ENCODE measurements at regions not wholly inside any gene's neighbourhood (a gene's known extent, or its start where the extent isn't known, plus 50 kb on each side); places are given as distances from the start of the nearest gene placed in this dataset.
"Not testable (repeated sequence)": the region's sequence is repeated elsewhere in the genome, so short reads cannot be mapped to it uniquely, and the experiment has no call there.

DNA sequence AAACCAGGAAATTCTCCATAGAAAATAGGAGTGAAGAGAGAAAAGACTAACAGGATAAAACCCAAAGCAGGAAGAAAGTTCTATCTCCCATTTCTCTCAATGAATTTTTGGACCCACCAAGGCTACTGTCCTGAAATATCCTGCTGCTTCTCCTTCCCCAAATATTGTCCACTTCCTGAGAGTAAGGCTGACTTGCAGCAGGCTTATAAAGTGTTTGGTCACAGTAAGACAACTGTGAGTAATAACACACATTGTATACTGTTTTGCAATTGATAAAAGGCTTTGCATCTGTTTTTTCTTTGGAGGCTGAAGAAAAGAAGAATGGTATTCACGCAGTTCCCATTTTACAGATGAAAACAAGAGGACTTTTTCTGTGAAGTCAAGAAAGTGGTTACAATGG is 52.8 kb downstream of the FOXD4L6 start:
- not testable (repeated sequence) for DNase-seq (ENCODE audit: low read depth in 2 of 2)

DNA sequence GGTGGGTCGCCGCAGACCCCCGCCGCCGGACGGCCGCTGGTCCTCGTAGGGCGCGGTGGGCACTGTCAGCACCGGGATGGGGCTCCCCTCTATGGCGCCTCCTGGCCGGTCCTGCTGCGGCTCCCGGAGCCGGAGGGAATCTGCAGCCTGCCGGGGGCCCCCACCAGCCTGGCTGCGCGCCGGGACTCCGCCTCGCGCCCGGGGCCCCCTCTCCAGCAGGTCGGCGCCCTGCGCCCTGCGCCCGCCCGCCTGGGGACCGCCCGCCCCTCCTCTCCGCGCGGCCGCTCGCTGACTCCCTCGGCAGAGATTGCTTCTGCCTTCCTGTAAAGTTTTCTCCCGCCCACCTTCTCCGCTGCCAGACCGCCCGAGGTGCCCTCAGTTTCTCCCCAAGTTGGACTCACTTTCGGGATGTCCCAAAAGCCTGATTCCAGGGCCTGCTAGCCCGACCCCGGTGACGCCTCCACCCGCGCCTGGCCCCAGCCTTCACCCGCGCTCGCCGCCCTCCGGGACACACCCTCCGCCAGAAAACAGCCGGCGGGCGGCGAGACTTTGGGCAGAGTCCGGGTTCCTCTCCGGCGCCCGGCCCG is 54.0 kb downstream of the FOXD4L6 start:
- not testable (repeated sequence) for DNase-seq (ENCODE audit: low read depth in 2 of 2)

DNA sequence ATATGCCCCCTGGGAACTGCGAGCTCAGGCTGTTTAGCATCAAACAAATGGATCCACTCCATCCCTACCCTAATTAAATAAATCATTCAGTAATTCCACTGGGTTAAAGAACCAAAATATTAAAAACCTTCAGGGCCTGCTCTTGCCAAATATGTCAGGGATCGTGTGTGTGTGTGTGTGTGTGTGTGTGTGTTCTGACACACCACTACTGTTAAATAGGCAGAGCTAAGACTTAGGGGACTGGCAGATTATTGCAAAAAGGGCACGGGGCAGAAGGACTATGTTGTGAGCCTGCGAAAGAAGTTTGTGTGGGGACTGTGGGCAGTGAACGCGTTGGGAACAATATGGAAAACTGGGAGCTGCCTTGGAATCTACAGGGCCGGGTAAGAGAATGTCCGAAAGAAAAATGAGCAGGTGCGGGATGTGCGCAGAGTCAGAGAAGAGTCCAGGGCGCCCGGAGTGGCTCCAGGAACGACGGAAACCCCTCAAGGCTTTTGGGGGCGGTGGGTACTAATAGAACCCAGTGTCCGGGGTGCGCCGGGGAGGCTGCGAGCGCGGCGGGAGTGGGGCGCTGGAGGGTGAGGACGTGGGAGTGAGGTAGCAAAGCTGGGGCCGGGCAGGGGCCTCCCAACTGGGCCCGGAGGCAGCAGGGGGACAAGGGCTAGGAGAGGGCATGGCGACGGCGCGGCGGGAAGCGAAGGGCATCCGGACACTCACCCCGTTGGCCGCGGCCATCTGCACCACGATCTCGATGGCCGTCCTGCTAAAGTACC is 54.8 kb downstream of the FOXD4L6 start:
- not testable (repeated sequence) for DNase-seq (ENCODE audit: low read depth in 2 of 2)

DNA sequence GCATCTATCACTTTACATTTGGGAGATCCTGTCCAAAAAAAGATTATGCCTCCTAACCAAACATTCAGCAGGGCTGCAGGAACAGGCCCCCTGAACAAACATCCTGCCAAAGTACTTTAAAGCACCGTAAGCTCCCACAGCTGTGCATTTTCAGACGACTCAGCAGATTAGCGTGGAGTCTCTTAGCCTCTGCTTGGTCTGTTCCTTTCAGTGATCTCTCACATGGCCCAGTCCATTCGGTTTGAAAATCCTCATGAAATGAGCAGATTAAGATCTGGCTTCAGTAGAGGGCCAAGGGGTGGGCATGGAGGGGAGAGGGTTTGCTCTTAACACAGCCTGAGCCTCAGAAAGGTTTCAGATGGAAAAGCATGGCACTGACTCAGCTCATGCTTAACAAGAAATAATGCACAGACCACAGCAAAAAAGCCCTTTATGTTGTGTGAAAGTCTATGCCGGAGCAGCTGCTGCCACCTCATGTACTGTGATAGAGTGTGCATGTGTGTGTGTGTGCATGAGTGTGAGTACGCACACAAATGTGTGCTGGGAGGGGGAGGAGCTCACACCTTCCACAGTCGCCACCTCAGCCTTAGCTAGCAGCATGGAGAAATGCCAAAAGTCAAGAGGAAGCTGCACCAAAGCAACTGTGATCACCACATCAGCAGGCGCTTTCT is 64.2 kb downstream of the FOXD4L6 start:
- DNase-seq (ENCODE audit: low read depth in 2 of 2) = not testable (repeated sequence)

DNA sequence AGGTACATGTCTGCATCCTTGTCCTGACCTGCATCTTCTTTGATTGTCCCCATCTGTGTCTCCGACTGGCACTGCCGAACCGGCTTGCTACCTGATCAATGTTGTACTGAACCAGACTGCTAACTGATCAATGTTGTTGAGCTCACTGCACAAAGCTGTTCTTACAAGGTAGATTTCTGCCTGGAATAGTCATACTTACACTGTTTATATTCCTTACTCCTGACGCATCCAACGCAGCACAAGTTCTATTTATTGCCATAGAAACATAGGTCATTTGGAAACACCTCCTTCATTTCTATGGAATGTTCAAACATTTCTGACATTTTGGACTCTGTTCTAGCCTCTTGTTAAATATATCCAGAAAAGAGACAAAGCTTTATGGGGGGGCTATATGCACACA is 65.2 kb downstream of the FOXD4L6 start:
- not testable (repeated sequence) for DNase-seq (ENCODE audit: low read depth in 2 of 2)

DNA sequence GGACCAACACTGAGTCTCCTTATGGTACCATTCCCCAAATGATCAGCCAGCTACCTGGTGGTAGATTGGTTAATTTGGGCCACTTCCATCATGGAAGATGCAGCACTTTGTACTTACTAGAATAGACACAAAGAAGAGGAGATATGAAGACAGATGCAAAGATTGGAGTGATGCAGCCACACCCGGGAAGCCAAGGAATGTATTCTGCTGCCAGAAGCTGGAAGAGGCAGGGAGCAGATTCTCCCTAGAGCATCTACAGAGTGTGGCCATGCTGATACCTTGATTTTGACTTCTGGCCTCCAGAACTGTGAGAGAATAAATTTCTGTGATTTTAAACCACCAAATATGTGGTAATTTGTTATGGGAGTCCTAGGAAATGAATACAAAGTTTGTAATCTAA is 68.9 kb downstream of the FOXD4L6 start:
- not testable (repeated sequence) for DNase-seq (ENCODE audit: low read depth in 2 of 2)

DNA sequence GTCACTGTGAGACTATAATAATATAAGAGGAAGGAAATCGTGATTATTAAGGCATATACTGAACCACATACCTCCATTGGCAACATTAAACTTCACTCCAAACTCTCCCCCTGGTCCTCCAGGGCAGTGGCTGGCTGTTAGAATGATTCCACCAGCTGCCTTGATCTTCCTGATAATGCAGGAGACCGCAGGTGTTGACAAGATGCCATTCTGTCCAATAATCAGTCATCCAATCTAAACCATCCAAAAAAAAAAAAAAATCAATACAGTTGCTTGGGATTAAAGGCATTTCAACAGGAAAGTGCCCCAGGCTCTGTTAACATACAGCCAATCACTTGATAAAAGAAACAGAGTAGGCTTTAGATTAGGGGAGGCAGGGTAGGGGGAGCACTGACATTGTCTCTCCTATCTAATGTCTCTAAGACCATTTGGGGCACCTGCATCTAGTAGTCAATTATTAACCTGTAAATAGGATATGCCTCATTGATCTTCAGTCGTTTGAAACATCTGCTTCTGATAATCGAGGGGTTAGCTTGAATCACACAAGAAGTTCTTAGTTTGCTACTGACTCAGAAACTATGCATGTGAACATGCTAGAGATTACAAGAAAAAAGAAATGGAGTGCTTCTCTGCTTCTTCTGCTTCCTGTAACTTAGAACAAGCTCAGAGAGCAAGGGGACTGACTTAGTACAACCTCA is 74.7 kb downstream of the FOXD4L6 start:
- DNase-seq (ENCODE audit: low read depth in 2 of 2) = not testable (repeated sequence)

DNA sequence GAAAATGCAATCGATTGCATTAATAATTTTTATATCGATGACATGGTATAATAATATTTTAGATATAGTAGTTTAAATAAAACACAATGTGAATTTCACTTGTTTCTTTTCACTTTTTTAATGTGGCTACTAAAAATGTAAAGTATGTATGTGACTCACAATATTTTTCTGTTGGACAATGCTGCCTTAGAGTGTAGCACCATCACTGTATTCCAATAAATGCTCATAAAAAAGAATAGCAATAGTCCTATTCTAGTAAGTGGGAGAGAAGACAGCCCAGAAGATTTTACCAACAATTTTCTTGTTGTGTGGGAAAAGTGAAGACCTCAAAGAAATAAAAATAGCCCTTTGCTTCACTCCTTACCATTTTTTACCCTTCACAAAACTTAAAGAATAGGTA is 79.8 kb downstream of the FOXD4L6 start:
- not testable (repeated sequence) for DNase-seq (ENCODE audit: low read depth in 2 of 2)

DNA sequence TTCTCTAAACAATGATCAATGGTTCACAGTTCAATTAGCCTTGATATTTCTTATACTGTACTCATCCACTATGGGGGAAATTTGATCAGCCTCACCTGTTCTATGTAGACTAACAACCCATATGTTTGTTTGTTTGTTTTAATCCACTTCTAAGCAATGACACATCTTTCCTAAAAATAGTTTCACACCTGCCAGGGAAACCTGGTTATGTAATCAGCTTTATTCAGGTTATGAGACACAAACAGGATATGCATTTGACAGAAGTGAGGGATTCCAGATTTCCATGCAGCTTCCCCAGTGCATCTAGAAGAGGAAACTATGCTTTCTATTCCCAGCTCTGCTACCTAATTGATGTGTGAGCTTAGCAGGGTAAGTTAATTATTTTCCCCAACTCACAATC is 80.7 kb downstream of the FOXD4L6 start:
- not testable (repeated sequence) for DNase-seq (ENCODE audit: low read depth in 2 of 2)

DNA sequence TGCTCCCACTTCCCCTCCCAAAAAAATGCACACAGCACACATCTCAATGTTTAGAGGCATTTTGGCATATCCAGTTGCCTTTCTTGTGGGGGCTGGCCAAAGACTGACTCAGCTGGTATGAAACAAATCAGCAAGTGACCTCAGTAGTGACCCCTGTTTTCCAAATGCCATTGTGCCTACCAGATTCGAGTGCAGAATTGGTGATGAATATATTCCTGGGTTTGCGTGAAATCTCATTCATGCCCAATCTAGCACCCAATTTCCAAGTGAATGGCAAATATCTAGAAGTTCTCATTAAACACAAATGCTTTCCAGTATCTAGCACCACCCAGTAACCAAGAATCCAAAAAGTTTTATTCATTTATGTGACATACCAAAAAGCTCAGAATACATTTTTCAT is 83.6 kb downstream of the FOXD4L6 start:
- not testable (repeated sequence) for DNase-seq (ENCODE audit: low read depth in 2 of 2)

DNA sequence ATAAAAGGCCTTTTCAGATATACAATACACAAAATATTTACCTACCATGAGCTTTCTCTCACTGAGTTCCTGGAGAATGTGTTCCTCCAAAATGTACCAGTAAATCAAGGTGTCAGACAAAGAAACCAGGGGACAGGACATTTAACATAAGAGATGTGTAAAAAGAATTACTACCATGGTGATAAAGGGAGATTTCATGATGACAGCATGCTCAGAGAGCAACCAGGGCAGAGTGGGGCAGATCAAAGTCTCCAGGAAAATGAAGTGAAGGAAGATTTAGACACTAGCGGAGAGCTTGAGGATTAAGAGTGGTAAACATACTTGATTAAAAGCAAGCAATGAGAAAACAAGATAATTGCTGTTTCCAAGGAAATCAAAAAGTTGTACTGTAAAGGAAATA is 85.0 kb downstream of the FOXD4L6 start:
- DNase-seq (ENCODE audit: low read depth in 2 of 2) = not testable (repeated sequence)

DNA sequence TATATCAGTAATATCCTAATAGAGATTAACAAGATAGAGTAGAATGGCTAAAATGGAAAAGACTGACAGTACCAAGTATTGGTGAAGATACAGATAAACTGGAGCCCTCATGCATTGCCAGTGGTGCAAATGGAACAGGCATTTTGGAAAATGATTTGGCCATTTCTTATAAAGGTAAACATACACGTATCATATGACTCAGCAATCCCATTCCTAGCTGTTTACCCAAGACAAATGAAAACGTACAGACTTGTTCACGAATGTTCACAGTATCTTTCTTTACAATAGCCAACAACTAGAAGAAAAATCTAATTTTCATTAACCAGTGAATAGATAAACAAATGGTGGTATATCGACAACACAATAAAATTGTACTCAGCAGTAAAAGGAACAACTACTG is 86.4 kb downstream of the FOXD4L6 start:
- DNase-seq (ENCODE audit: low read depth in 2 of 2) = not testable (repeated sequence)

DNA sequence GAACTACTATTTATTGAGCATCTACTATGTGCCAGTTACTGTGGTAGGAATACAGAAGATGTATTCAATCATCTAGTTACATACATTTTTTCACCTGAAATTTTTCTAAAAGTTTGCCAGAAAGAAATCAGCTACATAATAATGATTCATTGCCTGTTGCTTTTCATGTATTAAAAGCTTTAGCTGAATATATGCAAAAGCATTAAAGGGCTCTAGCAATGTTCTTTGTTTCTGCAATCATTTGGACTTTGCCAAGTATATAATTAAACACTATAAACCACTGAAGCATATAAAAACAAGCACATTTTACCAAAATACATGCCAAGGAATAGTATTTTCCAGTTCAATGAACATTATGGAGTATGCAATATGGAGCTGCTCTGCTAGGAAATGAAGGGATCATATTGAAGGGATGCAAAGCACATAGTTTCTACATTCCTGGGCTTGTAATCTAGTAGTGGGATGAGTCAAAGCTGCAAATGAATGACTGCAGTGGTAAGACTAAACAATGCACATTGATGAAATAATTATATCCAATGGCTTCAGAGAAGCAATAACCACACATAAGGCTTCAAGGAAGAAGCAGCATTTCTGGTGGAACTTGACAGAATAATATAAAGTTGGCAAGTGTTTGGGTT is 87.7 kb downstream of the FOXD4L6 start:
- not testable (repeated sequence) for DNase-seq (ENCODE audit: low read depth in 2 of 2)

DNA sequence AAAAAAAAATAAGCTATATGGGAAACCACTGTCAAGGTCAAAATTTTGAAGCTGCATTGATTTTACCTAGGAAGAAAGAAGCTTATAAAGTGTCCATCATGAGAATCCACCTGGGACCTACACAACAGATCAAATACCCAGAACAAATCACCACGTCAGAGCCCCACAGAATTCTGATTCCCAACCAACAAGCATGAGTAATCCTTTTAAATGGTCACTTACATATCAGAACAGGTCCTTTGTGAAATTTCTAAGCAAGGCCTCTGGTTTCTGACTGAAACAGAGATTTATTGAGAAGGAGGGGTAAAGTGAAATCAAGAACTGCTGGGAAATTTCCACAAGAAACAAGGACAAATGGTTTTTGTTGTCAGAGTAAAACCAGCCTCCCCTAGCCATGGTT is 93.2 kb downstream of the FOXD4L6 start:
- DNase-seq (ENCODE audit: low read depth in 2 of 2) = not testable (repeated sequence)

DNA sequence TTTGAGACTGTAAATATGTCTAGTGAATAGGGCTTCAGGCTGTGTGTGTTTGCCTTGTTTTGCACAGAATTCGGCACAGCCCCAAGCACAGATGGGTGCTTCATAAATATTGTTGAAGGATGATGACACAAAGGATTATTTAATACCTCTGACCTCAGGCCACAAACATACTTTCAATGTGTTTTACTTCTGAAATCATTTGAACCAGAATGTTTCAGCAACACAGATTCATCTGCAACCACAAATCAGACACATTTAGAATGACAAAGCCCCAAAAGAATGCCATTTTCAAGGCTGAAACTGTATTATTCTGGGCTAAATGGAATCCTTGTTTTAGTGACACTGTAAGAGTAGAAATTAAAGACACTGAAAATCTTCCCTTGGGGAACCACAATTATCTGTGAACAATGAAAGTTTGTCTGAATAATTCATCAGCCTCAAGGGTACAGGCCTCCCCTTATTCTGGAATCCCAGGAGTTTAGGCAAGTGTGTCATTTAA is 93.7 kb downstream of the FOXD4L6 start:
- not testable (repeated sequence) for DNase-seq (ENCODE audit: low read depth in 2 of 2)

DNA sequence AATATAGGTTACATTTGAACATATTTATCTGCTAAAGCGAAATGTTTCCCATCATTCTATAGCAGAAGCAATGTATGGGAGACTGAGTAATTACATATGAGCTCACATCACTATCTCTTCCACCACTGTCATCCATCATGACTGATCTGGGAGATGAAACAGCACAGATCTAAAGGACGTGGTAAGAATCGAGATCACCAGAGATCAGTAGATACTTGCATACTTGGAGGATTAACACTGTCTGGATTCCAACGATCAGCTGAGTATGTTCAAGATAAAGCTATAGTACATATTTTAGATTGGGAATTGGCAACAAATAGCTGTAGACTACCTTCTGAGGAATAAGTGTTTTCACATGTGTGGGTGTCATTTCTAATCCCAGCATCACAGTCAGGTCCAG is 94.6 kb downstream of the FOXD4L6 start:
- not testable (repeated sequence) for DNase-seq (ENCODE audit: low read depth in 2 of 2)

DNA sequence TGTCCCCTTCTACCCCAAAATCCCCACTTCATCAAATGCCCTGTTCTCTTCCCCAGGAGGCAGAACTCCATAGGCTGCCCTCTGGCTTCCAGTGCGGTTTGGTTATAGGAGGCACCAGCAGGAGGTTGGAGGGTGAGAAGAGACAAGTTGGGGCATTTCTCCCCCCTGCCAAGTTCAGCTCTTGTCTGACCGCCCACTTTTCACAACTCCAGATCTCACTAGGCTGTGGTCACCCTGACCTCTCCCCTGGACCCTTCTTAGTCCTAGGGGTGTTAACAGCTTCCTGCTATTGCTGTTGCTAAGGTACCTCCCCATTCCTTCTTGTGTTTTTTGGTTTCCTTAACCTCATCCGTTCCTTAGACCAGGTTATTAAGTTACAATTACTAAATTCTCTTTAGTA is 95.1 kb downstream of the FOXD4L6 start:
- not testable (repeated sequence) for DNase-seq (ENCODE audit: low read depth in 2 of 2)

DNA sequence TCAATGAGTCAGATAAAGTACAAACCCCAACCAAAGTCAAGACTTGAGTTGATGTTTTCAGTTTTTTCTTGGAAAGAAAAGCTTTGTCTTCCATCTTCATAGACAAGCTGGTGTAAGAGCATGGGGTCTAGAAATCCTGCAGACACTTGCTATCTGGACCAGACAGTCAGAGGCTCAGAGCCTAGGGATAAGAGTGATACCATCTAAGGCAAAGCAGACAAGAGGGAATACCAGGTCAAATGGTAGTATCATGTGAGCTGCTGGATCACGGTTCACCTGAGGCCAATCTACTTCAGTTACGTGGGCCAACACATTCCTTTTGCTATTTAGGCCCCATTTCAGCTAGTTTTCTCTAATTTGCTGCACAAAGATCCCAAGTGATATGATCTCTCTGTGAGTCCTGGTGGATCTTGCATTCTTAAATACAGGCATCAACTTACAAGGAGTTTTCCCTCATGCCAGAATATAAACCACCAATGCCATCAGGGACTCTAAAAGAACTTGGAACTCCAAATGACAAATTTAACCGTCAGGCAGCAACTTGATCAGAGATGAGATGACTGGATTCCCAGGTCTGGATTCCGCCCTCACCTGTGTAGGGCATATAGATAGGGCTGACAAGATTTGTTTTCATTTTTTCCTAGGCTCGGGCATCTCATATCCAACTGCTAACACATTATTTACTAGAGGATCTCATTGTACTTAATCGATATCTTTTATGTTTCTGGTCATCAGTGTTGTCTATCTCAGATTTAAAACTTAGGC is 101.4 kb downstream of the FOXD4L6 start:
- DNase-seq (ENCODE audit: low read depth in 2 of 2) = not testable (repeated sequence)

DNA sequence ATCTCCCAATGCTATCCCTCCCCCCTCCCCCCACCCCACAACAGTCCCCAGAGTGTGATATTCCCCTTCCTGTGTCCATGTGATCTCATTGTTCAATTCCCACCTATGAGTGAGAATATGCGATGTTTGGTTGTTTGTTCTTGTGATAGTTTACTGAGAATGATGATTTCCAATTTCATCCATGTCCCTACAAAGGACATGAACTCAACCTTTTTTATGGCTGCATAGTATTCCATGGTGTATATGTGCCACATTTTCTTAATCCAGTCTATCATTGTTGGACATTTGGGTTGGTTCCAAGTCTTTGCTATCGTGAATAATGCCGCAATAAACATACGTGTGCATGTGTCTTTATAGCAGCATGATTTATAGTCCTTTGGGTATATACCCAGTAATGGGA is 106.1 kb downstream of the FOXD4L6 start:
- not testable (repeated sequence) for DNase-seq (ENCODE audit: low read depth in 2 of 2)

DNA sequence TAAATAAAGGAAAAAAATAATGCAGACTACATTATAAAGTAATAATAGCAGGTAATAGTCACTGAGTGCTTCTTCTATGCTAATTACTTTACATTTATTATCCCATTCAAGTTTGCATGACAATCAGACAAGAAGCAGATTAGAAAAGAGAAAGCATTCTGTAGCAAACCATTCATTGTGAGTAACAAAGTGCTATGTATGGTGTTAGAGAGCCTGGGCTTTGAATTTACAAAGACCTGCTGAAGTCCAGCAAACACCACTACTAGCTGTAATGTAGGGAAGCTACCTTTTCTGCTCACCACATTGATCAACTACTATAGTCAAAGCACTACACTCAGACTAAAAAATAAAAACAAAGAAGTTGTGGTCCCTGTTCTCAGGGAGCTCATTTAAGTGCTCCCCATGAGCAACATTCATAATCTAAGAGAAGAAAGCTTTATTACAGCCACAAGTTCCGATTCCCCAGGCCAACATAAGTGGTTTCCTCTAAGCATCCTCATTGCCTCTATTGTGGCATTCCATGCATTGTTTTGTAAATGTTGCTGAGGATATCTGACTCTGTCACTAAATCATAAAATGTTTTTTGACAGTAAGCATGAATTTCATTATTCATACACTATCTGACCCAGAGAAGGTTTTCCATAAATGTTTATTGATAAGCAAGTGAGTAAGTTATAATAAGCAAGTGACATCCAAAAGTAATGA is 108.5 kb downstream of the FOXD4L6 start:
- DNase-seq (ENCODE audit: low read depth in 2 of 2) = not testable (repeated sequence)

Measured in activated CD8-positive, alpha-beta memory T cell treated with anti-CD3 and anti-CD28 coated beads for 4 hours (primary cell).